ENCODE measurements at regions not wholly inside any gene's neighbourhood (a gene's known extent, or its start where the extent isn't known, plus 50 kb on each side); places are given as distances from the start of the nearest gene placed in this dataset.

DNA sequence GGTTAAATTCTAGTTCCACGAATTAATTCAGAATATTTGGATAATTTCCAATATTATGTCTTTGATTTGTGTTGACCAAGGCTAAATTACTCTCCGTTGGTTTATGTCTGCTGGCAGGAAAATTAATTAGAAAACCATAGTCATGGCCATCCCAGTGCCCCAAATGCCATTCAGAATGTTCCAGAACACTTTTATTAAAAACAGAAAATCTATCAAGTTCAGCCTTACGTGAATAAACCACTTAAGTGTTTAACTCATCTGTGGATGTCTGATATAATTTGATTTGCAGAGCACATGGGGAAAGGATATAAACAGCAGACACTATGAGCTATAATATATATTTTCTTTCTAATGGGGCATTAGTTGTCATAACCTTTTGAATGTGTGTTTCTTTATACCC, 480.7 kb downstream of the MRPL39 start:
- TF ChIP-seq CTCF (IDR thresholded peaks at IDR 0.05) (no peak), EP300 (IDR thresholded peaks at IDR 0.05) (no peak)
